ENCODE measurements at regions not wholly inside any gene's neighbourhood (a gene's known extent, or its start where the extent isn't known, plus 50 kb on each side); places are given as distances from the start of the nearest gene placed in this dataset.

GRCh38 chr1:63099188-63099587 is 223.2 kb upstream of the FOXD3 start:
- peak in 1 of 11 donors; percentile 13 for DNase-seq (ENCODE audit: extremely low read depth in 1 of 11, low read depth in 9 of 11, low spot score in 4 of 11)

GRCh38 chr1:63101336-63101735 is 221.0 kb upstream of the FOXD3 start:
- DNase-seq (ENCODE audit: extremely low read depth in 1 of 11, low read depth in 9 of 11, low spot score in 4 of 11) = no peak

GRCh38 chr1:63103682-63104081 is 218.7 kb upstream of the FOXD3 start:
- no peak for DNase-seq (ENCODE audit: extremely low read depth in 1 of 11, low read depth in 9 of 11, low spot score in 4 of 11)

- no peak for DNase-seq (ENCODE audit: extremely low read depth in 1 of 11, low read depth in 9 of 11, low spot score in 4 of 11)
These were observed 215.3 kb upstream of the FOXD3 start for GRCh38 chr1:63107066-63107465.

- DNase-seq (ENCODE audit: extremely low read depth in 1 of 11, low read depth in 9 of 11, low spot score in 4 of 11) = no peak
These were observed 214.2 kb upstream of the FOXD3 start for GRCh38 chr1:63108206-63108605.

- no peak for DNase-seq (ENCODE audit: extremely low read depth in 1 of 11, low read depth in 9 of 11, low spot score in 4 of 11)
These were observed 210.0 kb upstream of the FOXD3 start for GRCh38 chr1:63112155-63112900.

- DNase-seq (ENCODE audit: extremely low read depth in 1 of 11, low read depth in 9 of 11, low spot score in 4 of 11) = no peak
These were observed 206.8 kb upstream of the FOXD3 start for GRCh38 chr1:63115527-63115926.

GRCh38 chr1:63116016-63116415 is 206.4 kb upstream of the FOXD3 start:
- DNase-seq (ENCODE audit: extremely low read depth in 1 of 11, low read depth in 9 of 11, low spot score in 4 of 11) = no peak

GRCh38 chr1:63119575-63120155 is 202.7 kb upstream of the FOXD3 start:
- DNase-seq (ENCODE audit: extremely low read depth in 1 of 11, low read depth in 9 of 11, low spot score in 4 of 11) = no peak

GRCh38 chr1:63122079-63122478 is 200.3 kb upstream of the FOXD3 start:
- no peak for DNase-seq (ENCODE audit: extremely low read depth in 1 of 11, low read depth in 9 of 11, low spot score in 4 of 11)

- no peak for DNase-seq (ENCODE audit: extremely low read depth in 1 of 11, low read depth in 9 of 11, low spot score in 4 of 11)
These were observed 197.6 kb upstream of the FOXD3 start for GRCh38 chr1:63124666-63125191.

GRCh38 chr1:63126104-63126503 is 196.3 kb upstream of the FOXD3 start:
- DNase-seq (ENCODE audit: extremely low read depth in 1 of 11, low read depth in 9 of 11, low spot score in 4 of 11) = no peak

- no peak for DNase-seq (ENCODE audit: extremely low read depth in 1 of 11, low read depth in 9 of 11, low spot score in 4 of 11)
These were observed 195.0 kb upstream of the FOXD3 start for GRCh38 chr1:63127376-63127775.

GRCh38 chr1:63128556-63128955 is 193.8 kb upstream of the FOXD3 start:
- DNase-seq (ENCODE audit: extremely low read depth in 1 of 11, low read depth in 9 of 11, low spot score in 4 of 11) = no peak

GRCh38 chr1:63129184-63129583 is 193.2 kb upstream of the FOXD3 start:
- DNase-seq (ENCODE audit: extremely low read depth in 1 of 11, low read depth in 9 of 11, low spot score in 4 of 11) = no peak

GRCh38 chr1:63129855-63130254 is 192.5 kb upstream of the FOXD3 start:
- DNase-seq (ENCODE audit: extremely low read depth in 1 of 11, low read depth in 9 of 11, low spot score in 4 of 11) = no peak

GRCh38 chr1:63134501-63135173 is 187.7 kb upstream of the FOXD3 start:
- no peak for DNase-seq (ENCODE audit: extremely low read depth in 1 of 11, low read depth in 9 of 11, low spot score in 4 of 11)

- DNase-seq (ENCODE audit: extremely low read depth in 1 of 11, low read depth in 9 of 11, low spot score in 4 of 11) = no peak
These were observed 187.2 kb upstream of the FOXD3 start for GRCh38 chr1:63135174-63135512.

GRCh38 chr1:63135801-63136200 is 186.6 kb upstream of the FOXD3 start:
- DNase-seq (ENCODE audit: extremely low read depth in 1 of 11, low read depth in 9 of 11, low spot score in 4 of 11) = peak in 1 of 11 donors; percentile 5

- DNase-seq (ENCODE audit: extremely low read depth in 1 of 11, low read depth in 9 of 11, low spot score in 4 of 11) = no peak
These were observed 180.4 kb upstream of the FOXD3 start for GRCh38 chr1:63142001-63142400.
